ENCODE measurements at regions not wholly inside any gene's neighbourhood (a gene's known extent, or its start where the extent isn't known, plus 50 kb on each side); places are given as distances from the start of the nearest gene placed in this dataset.

DNA sequence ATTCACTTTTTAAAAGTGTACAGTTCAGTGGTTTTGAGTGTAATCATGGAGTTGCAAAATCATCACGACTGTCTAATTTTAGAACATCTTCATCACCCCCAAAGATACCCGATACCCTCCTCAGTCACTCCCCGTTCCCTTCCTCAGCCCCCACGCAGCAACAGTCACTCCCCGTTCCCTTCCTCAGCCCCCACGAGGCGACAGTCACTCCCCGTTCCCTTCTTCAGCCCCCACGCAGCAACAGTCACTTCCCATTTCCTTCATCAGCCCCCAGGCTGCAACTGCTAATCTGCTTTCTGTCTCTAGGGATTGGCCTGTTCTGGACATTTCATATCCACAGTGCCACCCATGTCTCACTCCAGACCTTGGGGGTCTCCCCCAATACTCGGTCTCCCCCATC, 161.6 kb upstream of the PPP2R2D start:
- TF ChIP-seq CTCF (IDR thresholded peaks at IDR 0.05) (no peak), POLR2AphosphoS5 (IDR thresholded peaks at IDR 0.05) (no peak)
